ENCODE measurements at regions not wholly inside any gene's neighbourhood (a gene's known extent, or its start where the extent isn't known, plus 50 kb on each side); places are given as distances from the start of the nearest gene placed in this dataset.

GRCh38 chr4:59094505-59094904, 1984.3 kb upstream of the IGFBP7 start:
- TF ChIP-seq POLR2A (IDR thresholded peaks at IDR 0.05) (no peak), CTCF (IDR thresholded peaks at IDR 0.05) (no peak), POLR2AphosphoS5 (IDR thresholded peaks at IDR 0.05) (no peak), EP300 (IDR thresholded peaks at IDR 0.05) (no peak)

Measured in upper lobe of left lung (tissue), 4 donors.